Dedifferentiated amniotic fluid mesenchymal stem cell (primary cell): ENCODE measurements at regions not wholly inside any gene's neighbourhood (a gene's known extent, or its start where the extent isn't known, plus 50 kb on each side); places are given as distances from the start of the nearest gene placed in this dataset.
A peak's percentile ranks its signal among the peaks of the same experiment; 100 is the strongest.
"Not testable (repeated sequence)": the region's sequence is repeated elsewhere in the genome, so short reads cannot be mapped to it uniquely, and the experiment has no call there.

Experiments used
- DNase-seq: peaks from one replicate; pipeline ENCODE4 v3.0.0-alpha.2; 2016; ENCODE audit errors: extremely low spot score

DNA sequence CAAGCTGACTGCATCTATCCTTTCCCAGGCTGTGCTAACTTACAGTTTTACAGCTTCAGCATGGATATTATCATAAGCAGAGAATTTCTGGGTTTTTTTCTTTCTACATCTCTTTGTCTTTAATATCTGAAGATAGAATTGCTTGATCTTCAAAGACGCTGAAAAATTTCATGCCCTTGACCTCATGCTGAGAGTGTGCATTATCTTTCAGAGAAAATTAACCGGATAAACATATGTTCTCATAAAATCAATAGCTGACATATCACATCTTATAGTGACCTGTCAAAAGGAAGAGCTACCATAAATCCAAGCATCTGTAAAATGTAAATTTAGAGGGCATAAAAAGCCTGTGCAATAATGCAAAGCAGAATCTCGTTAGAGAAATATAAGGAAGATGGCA, 1704.1 kb upstream of the FLRT2 start:
- DNase-seq: no peak

GRCh38 chr14:83826838-83827237, 1703.1 kb upstream of the FLRT2 start:
- DNase-seq: no peak

DNA sequence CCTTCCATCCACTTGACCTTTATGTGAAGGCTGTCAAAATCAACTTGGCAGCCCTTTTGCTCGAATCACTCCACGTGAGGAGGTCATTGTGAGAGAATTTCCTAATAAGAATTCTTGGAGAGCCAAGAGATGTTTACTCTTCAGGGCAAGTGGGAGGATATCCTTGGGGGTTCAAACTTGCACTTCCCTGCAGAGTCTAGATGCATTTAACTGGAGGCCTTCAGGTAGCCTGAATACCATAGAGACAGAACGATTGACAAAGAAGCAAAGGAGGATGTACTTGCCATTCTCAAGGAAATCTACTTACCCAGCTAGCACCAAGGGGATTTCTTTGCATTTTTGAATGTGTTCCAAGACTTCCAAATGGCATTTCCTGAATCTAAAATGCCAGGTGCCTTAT, 1702.6 kb upstream of the FLRT2 start:
- no peak for DNase-seq

DNA sequence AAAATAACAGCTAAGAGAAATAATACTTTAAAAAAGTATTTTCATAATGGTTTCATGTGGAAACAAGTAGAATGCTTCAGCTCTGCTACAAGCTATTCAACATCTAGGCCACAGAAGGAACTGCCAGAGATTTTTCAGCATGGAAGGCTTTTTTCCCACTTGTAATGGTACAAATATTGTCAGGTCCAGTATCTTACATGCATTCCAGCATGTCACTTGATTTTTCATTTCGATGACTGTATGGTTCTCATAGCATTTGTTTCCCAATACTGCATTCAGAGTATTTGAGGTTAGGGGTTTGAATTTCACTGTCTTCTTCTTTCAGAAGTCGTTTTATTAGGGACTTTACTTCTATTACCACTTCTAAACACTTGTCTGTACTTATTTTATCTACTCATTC, 1701.5 kb upstream of the FLRT2 start:
- no peak for DNase-seq

DNA sequence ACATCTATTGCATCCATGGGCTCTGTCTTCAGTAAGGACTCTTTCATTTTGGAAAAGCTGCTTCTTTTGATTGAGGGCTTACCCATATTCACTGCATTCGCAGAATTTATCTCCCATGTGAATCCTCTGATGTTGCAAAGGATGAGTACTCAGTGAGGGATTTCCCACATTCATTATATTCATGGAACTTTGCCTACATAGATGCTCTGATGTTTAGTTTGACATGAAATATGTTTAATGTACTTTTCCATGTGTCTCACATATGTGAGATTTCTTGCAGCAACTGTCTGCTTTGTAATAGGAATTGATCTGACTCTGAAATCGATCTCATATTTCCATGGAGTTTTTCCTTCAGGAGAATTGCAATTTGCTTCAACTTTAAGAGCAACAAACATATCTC, 1699.6 kb upstream of the FLRT2 start:
- DNase-seq: no peak

DNA sequence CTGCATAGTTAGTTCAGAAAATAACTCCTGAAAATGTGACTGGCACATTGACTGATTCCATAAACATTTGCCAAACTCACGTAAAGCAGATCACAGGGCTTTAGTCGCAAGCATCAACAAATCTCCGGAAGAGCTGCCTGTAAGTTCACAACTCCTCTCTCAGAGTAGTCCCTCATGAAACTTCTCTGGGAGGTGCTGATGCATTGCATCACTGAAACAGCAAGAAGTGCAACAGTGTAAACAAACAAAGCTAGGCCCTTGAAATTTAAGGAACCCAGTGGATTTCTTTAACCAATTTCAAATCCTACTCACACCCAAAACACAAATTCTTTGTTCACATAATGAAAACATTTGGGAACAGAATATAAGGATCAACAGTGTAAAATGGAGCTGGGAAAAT, 1691.7 kb upstream of the FLRT2 start:
- DNase-seq: no peak

GRCh38 chr14:83842547-83842946, 1687.4 kb upstream of the FLRT2 start:
- no peak for DNase-seq

- DNase-seq: no peak
Measured at GRCh38 chr14:83847102-83847501, 1682.8 kb upstream of the FLRT2 start.

DNA sequence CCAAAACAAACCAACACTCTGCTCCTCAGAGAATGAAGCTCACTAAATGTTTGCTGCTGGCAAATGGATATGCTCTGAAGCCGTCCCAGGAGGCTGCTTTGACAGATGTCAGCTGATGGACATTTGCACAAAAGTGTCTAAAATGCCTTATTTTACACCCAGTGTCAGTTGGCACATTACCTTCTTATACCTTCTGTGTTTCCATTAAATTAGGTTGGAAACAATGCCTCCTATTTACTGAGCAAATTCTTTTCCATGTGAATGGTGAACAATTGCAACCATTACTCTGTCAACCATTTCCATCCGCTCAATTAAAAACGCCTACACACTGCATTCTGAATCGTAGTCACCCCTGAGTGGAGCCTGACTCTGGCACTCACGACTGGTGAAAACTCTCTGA, 1679.9 kb upstream of the FLRT2 start:
- DNase-seq: no peak

DNA sequence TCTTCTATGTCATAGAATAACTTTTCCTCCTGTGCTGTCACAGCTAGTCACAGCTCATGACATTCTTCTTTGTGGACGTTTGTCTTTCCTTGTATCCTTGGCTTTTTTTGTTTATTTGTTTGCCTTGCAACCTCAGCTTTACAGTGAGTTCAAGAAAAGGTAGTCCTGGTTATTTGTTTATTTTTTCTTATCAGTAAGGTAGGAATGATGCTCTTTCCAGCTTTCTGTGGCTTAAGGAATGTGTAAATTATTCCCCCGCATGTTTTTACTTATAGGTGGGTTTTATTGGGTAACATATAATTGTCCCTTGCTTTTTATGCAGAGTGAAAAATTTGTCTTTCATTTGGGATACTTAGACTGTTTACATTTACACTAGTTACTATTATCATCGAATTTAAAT, 1673.6 kb upstream of the FLRT2 start:
- no peak for DNase-seq

DNA sequence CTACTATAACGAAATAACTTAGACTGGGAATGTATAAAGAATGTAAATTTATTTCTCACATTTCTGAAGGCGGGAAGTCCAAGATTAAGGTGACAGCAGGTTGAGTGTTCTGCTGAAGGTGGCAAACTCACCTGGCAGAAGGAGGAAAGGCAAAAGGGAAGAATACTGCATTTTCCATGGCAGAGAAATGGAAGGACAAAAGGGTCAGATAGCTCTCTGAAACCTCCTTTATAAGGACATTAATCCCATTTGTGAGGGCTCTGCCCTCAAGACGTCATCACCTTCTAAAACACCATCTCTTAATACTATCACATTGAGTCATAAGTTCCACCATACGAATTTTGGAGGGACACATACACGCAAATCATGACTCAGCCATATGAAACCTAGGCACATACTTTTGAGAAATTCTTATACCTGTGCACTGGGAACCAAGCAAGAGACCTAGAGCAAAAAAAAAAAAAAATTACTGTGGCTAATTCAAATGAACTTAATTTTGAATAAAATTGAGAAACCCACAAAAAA, 1669.3 kb upstream of the FLRT2 start:
- no peak for DNase-seq

DNA sequence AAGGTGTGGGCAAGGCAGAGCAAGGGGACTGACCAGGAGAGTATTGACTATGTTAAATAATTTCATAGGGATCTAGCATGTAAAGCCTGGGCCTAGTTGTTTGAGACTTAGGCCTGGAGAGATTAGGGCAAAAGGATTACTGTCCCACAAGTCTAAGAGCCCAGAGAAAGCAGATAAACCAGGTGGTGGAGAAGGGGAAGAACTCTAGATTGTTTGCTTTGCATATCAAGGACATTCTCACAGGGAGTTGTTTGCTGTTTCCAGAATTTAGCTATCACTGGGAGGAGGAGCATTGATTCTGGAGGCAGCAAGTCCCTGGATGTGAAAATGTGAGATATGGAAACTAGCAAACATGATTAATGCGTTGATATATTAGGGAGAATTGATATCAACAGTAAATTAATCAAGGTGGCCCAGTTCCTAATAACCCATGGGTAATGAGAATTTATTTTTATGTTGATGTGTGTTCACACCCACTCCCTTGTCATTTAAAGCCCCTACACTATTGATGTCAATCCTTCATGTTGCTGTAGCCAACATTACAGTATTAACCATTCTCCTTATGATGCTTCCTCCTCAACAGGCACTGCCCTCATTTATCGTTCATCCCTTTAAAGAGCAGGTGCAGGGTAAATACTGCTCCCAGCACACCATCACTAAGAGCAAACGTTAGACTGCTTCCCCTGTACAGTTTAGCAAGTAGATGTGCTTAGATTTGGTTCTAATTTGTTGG, 1666.7 kb upstream of the FLRT2 start:
- DNase-seq: no peak

- DNase-seq: no peak
Measured at GRCh38 chr14:83864106-83864505, 1665.8 kb upstream of the FLRT2 start.

GRCh38 chr14:83867566-83868225, 1662.2 kb upstream of the FLRT2 start:
- no peak for DNase-seq

- DNase-seq: no peak
Measured at GRCh38 chr14:83870546-83871270, 1659.2 kb upstream of the FLRT2 start.

DNA sequence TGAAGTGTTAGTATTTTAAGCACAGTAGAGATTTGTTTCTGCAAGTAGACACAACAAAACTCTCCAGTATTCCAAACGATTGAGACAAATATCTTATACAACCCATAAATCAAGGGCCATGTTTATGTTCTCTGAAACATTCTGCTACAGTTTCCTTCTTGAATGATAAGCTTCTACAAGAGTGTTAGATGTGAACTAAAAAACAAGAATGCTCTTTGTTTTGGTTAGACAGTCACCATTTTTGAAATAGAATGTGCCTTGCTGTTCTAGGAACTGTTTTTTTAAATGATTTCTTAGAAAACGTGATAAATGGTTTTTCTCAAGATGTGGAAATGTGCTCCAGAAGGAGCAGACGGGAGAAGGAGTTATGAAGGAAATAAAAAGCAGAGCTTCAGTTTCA, 1656.3 kb upstream of the FLRT2 start:
- no peak for DNase-seq

- peak; percentile 19 for DNase-seq
Measured at GRCh38 chr14:83874662-83875061, 1655.3 kb upstream of the FLRT2 start.

- no peak for DNase-seq
Measured at GRCh38 chr14:83883732-83884131, 1646.2 kb upstream of the FLRT2 start.

DNA sequence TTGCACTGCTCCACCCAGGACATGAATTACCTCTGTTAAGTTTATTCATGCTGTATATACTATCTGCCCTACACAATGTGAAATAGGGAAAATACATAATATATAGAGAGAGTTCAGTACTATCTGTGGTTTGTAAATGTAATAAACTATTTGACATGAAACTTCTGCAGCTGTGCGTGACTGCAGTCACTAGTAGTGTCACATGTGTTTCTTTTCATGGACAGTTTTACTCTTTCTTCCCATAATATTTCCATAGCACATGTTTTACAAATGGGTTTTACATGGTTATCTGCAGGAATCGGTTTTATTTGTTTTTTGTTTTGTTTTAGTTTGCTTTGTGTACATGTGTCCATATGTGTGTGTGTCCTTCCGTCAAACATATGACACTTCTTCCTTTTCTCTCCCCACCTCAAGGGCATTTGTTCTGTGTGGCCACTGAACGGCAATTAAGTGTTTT, 1644.1 kb upstream of the FLRT2 start:
- no peak for DNase-seq

DNA sequence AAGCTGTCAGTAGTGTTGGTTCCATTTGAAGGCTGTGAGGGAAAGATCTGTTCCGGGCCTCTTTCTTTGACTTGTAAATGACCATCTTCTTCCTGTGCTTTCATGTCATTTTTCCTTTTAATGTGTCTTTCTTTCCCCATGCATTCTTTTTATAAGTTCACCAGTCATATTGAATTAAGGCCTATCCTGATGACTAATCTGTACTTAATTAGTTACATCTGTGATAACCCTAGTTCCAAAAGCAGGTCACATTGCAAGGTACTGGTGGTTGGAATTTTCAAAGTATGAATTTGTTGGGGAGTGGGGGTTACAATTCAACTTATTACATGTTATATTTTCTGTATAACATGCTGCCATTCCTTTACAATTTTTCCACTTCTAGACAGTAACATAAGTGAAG, 1642.1 kb upstream of the FLRT2 start:
- no peak for DNase-seq

DNA sequence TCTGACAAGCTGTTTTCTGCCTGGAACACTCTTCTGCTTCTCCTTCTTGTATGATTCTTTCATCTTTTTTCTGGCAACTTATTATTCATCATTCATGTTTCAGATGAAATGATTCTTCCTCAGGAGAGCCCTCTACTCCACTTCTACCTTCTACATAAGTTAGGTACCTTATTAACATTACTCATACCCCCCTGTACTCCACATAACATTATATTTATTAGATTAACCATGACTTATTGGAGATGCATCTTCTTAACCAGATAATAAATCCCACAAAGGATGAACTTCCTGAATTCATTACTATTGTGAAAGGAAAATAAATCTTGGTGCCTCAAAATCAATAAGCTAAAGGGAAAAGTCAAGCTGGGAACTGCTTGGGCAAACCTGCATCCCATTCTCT, 1636.5 kb upstream of the FLRT2 start:
- no peak for DNase-seq

DNA sequence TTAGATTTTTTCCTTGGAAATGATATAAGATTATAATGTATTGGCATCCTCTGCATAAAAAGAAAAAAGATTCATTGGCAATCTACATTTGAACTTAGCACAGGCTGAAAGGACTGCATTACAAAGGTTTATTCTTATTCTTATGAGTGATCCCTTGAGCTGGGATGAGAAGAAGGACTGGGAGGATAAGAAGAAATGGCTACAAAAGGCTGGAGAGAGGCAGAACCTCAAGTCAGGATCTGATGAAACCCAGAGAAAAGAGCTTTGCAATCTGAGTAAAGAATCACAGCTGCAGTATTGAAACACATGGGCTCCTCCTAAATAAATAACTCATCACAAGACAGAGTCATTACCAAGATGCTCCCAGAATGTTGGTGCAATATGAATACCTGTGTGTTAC, 1635.4 kb upstream of the FLRT2 start:
- DNase-seq: peak; percentile 65

- DNase-seq: not testable (repeated sequence)
Measured at GRCh38 chr14:83898558-83898957, 1631.4 kb upstream of the FLRT2 start.
